ENCODE measurements at regions not wholly inside any gene's neighbourhood (a gene's known extent, or its start where the extent isn't known, plus 50 kb on each side); places are given as distances from the start of the nearest gene placed in this dataset.

DNA sequence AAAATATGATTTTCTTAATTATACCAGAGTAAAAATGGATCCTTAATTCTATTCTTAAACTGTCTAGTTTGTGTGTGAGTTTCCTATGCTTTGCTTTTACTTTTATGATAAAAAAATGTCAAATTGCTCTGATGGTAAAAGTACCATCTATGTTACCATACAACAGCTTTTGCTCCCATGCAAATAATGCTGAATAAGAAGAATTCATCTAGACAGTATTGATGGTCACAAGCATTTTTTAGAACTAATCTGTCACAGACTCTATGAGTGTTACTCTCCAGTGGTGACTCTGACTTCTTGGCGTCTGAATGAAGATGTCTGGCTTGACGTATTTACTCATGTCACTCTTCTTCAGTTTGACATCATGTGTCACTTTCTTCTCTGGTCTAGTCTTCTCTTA lies 608.1 kb upstream of the RORB start:
- 92 to 96% (median 94%) methylated on average over 2 of the region's 2 CpGs for WGBS, 3 donors
- intact Hi-C loops (cut with DNase I): no loop called here
- TF ChIP-seq, protein P1, sequence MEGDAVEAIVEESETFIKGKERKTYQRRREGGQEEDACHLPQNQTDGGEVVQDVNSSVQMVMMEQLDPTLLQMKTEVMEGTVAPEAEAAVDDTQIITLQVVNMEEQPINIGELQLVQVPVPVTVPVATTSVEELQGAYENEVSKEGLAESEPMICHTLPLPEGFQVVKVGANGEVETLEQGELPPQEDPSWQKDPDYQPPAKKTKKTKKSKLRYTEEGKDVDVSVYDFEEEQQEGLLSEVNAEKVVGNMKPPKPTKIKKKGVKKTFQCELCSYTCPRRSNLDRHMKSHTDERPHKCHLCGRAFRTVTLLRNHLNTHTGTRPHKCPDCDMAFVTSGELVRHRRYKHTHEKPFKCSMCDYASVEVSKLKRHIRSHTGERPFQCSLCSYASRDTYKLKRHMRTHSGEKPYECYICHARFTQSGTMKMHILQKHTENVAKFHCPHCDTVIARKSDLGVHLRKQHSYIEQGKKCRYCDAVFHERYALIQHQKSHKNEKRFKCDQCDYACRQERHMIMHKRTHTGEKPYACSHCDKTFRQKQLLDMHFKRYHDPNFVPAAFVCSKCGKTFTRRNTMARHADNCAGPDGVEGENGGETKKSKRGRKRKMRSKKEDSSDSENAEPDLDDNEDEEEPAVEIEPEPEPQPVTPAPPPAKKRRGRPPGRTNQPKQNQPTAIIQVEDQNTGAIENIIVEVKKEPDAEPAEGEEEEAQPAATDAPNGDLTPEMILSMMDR (IDR thresholded peaks at IDR 0.05): no peak
- Histone ChIP-seq H3K4me1 (no peaks in the 10 kb centered on the region), H3K27me3 (ENCODE audit: insufficient read depth in 3 of 3, low read length in 2 of 3) (no peaks in the 10 kb centered on the region), H3K36me3 (ENCODE audit: insufficient read depth in 1 of 2, low read depth in 1 of 2) (no peaks in the 10 kb centered on the region), H3K27ac (no peak overlapping the region), H3K4me3 (no peak overlapping the region), H3K9me3 (peaks cover 6% of the 10 kb centered on the region)
- DNase-seq (no peak), ATAC-seq (no peak)

DNA sequence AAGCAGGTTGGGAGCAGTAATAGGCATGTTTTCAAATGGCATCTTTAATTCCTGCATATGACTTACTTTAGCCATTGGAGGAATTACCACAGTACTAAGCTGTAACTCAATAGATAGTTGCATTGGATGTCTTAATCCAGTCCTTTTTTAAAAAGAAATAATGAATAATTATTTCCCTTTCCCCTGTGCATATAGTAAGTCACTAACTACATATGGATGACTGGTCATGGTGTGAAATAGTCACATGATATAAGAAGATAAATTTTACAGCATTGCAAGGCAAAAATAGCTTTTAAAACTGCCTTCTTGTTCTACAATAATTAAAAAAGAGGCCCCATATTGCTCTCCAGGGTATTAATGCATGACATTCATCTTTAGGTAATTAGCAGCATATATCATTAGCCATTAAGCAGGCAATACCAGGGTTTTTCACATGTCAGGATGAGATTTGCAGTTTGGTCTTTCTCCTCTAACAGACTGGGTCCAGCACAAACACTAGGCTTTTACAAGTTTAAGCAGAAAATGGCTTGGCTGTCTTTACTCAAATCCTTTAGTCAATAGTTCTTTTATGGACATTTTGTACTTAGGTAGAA lies 606.4 kb upstream of the RORB start:
- Histone ChIP-seq H3K27me3 (ENCODE audit: insufficient read depth in 3 of 3, low read length in 2 of 3) (no peaks in the 10 kb centered on the region), H3K27ac (no peak overlapping the region), H3K36me3 (ENCODE audit: insufficient read depth in 1 of 2, low read depth in 1 of 2) (no peaks in the 10 kb centered on the region), H3K4me3 (no peak overlapping the region), H3K4me1 (no peaks in the 10 kb centered on the region), H3K9me3 (peaks cover 6% of the 10 kb centered on the region)
- TF ChIP-seq, protein P1 (IDR thresholded peaks at IDR 0.05): no peak
- ATAC-seq (no peak), DNase-seq (no peak)
- intact Hi-C loops (cut with DNase I): no loop called here

DNA sequence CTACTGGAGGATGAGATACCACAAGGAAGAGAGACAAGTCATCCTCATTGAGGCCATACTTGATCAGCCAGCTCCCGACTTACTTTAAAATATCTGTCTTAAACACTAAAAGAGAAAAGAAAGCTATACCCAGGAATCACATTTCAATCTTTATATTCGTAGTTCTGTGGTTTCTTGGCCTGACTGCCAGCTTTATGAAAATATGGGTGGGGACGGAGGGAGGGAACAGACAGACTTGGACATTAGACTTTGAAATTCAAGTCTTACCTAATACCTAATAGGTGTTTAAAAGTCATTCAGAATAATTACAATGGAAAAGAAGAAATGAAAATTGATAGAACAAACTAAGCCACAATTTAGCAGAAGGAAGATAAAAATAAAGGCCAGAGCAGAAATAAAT lies 604.8 kb upstream of the RORB start:
- no peak overlapping the region for H3K4me3 ChIP-seq
- H3K9me3 ChIP-seq: peaks cover 2% of the 10 kb centered on the region
- WGBS, 3 donors: 51 to 55% (median 52%) methylated on average over 3 of the region's 3 CpGs
- TF ChIP-seq, protein P1 (IDR thresholded peaks at IDR 0.05): no peak
- no peak for DNase-seq
- intact Hi-C loops (cut with DNase I): no loop called here
- H3K27ac ChIP-seq: no peak overlapping the region
- H3K36me3 ChIP-seq (ENCODE audit: insufficient read depth in 1 of 2, low read depth in 1 of 2): no peaks in the 10 kb centered on the region
- H3K27me3 ChIP-seq (ENCODE audit: insufficient read depth in 3 of 3, low read length in 2 of 3): no peaks in the 10 kb centered on the region
- ATAC-seq: no peak
- H3K4me1 ChIP-seq: no peaks in the 10 kb centered on the region

DNA sequence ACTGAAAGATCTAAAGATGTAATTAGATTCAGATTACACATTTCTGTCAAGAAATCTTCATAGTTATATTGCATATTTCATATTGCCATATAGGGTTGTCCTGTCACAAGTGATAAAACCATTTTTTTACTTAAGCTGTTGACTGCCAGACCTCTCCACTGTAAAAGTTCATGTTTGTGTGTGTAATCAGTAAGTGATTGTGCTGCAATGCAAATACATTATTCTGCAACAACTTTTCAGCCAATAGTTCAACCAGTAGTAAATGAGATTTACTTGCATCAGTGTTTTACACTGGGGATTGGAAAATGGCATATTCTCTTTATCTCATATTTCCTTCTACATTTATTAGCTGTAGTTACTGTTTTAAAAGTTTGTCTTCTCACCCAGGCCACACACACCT lies 603.9 kb upstream of the RORB start:
- ATAC-seq (no peak), DNase-seq (no peak)
- H3K36me3 ChIP-seq (ENCODE audit: insufficient read depth in 1 of 2, low read depth in 1 of 2): no peaks in the 10 kb centered on the region
- H3K4me3 ChIP-seq: no peak overlapping the region
- intact Hi-C loops (cut with DNase I): no loop called here
- no peak overlapping the region for H3K27ac ChIP-seq
- no peaks in the 10 kb centered on the region for H3K27me3 ChIP-seq (ENCODE audit: insufficient read depth in 3 of 3, low read length in 2 of 3)
- TF ChIP-seq, protein P1 (IDR thresholded peaks at IDR 0.05): no peak
- H3K9me3 ChIP-seq: no peaks in the 10 kb centered on the region
- H3K4me1 ChIP-seq: no peaks in the 10 kb centered on the region

DNA sequence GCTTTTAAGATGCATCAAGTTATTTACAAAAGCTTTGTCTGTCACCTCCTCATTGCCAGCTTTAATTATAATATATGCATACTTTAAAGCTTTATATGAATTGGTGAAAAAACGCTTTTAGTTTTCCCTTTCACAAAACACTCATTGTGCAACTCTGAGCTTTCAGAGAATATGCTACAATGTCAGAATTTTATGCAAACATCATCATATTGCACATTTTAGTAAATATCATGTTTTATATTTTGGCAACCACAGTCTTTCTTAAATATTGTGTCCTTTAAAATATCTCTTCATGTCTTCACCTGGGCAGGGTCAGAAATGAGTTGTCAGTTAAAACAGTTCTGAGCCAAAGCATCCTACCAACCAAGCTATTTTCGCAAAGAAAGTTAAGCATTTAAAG lies 601.1 kb upstream of the RORB start:
- TF ChIP-seq, protein P1 (IDR thresholded peaks at IDR 0.05): no peak
- Histone ChIP-seq H3K4me1 (no peaks in the 10 kb centered on the region), H3K27me3 (ENCODE audit: insufficient read depth in 3 of 3, low read length in 2 of 3) (no peaks in the 10 kb centered on the region), H3K9me3 (no peaks in the 10 kb centered on the region), H3K36me3 (ENCODE audit: insufficient read depth in 1 of 2, low read depth in 1 of 2) (no peaks in the 10 kb centered on the region), H3K27ac (no peak overlapping the region), H3K4me3 (no peak overlapping the region)
- WGBS, 3 donors: 83 to 89% (median 85%) methylated on average over 2 of the region's 2 CpGs
- DNase-seq: no peak
- intact Hi-C loops (cut with DNase I): no loop called here
- no peak for ATAC-seq

Data from psoas muscle (tissue), 7 donors.